ENCODE measurements at regions not wholly inside any gene's neighbourhood (a gene's known extent, or its start where the extent isn't known, plus 50 kb on each side); places are given as distances from the start of the nearest gene placed in this dataset.

DNA sequence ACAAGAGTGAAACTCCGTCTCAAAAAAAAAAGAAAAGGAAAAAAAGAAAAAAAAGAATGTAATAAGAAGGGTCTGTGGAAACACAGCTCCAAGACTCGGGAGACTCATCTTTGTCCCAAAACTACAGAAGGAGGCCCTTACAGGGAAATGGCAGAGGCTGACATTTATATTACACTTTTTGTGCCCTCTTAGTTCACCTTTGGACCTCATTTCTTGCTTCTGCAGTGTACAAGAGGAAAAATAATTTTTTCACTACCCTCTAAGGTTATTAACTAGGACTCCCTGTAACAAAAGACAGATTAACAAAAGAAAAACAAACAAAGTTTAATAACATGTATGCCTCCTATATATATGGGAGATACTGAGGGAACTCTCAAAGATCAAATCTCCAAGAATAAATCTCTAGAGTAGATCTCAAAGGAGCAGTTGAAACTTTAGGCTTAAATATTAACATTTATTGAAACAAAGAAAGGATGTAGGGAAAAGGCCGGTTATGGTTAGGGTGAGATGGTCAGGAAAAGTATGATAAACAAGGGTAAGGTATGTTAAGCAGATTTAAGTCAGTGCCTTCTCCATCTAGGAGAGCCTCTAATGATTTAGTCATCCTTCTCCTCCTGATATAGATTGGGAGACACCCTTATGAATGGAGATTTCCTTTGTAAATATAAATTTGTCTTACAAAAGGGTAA, 121.3 kb upstream of the JADE1 start:
- TF ChIP-seq, protein P1, sequence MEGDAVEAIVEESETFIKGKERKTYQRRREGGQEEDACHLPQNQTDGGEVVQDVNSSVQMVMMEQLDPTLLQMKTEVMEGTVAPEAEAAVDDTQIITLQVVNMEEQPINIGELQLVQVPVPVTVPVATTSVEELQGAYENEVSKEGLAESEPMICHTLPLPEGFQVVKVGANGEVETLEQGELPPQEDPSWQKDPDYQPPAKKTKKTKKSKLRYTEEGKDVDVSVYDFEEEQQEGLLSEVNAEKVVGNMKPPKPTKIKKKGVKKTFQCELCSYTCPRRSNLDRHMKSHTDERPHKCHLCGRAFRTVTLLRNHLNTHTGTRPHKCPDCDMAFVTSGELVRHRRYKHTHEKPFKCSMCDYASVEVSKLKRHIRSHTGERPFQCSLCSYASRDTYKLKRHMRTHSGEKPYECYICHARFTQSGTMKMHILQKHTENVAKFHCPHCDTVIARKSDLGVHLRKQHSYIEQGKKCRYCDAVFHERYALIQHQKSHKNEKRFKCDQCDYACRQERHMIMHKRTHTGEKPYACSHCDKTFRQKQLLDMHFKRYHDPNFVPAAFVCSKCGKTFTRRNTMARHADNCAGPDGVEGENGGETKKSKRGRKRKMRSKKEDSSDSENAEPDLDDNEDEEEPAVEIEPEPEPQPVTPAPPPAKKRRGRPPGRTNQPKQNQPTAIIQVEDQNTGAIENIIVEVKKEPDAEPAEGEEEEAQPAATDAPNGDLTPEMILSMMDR (IDR thresholded peaks at IDR 0.05) = no peak
- TF ChIP-seq POLR2AphosphoS5 (IDR thresholded peaks at IDR 0.05; ENCODE audit: low read depth, low read length) = no peak
- TF ChIP-seq, protein P2, sequence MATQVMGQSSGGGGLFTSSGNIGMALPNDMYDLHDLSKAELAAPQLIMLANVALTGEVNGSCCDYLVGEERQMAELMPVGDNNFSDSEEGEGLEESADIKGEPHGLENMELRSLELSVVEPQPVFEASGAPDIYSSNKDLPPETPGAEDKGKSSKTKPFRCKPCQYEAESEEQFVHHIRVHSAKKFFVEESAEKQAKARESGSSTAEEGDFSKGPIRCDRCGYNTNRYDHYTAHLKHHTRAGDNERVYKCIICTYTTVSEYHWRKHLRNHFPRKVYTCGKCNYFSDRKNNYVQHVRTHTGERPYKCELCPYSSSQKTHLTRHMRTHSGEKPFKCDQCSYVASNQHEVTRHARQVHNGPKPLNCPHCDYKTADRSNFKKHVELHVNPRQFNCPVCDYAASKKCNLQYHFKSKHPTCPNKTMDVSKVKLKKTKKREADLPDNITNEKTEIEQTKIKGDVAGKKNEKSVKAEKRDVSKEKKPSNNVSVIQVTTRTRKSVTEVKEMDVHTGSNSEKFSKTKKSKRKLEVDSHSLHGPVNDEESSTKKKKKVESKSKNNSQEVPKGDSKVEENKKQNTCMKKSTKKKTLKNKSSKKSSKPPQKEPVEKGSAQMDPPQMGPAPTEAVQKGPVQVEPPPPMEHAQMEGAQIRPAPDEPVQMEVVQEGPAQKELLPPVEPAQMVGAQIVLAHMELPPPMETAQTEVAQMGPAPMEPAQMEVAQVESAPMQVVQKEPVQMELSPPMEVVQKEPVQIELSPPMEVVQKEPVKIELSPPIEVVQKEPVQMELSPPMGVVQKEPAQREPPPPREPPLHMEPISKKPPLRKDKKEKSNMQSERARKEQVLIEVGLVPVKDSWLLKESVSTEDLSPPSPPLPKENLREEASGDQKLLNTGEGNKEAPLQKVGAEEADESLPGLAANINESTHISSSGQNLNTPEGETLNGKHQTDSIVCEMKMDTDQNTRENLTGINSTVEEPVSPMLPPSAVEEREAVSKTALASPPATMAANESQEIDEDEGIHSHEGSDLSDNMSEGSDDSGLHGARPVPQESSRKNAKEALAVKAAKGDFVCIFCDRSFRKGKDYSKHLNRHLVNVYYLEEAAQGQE (IDR thresholded peaks at IDR 0.05; ENCODE audit: insufficient read depth in 1 of 2, low read depth in 2 of 2, low read length in 1 of 2) = no peak
